Activated naive CD8-positive, alpha-beta T cell treated with anti-CD3 and anti-CD28 coated beads, Interleukin-2, amount 50 U/mL, for 24 hours (primary cell): ENCODE measurements at regions not wholly inside any gene's neighbourhood (a gene's known extent, or its start where the extent isn't known, plus 50 kb on each side); places are given as distances from the start of the nearest gene placed in this dataset.

Experiments
- ATAC-seq: fragments of 150-1000 bp; cut with Tn5 transposase; one replicate; pipeline ENCODE4 v1.10.0; 2021
- DNase-seq: peaks from one replicate; pipeline ENCODE4 v3.0.0; 2021
- H3K27ac Mint-ChIP-seq: one replicate; pipeline ENCODE4 v1.8.0; 2021; ENCODE audit warnings: mild to moderate bottlenecking, mixed read lengths
- H3K27me3 Mint-ChIP-seq: one replicate; pipeline ENCODE4 v1.8.0; 2021; ENCODE audit warnings: mixed read lengths
- H3K36me3 Mint-ChIP-seq: one replicate; pipeline ENCODE4 v1.8.0; 2021; ENCODE audit warnings: low read depth, mixed read lengths
- H3K4me1 Mint-ChIP-seq: one replicate; pipeline ENCODE4 v1.8.0; 2021; ENCODE audit warnings: mixed read lengths
- H3K4me3 Mint-ChIP-seq: one replicate; pipeline ENCODE4 v1.8.0; 2021; ENCODE audit warnings: mild to moderate bottlenecking, moderate library complexity, mixed read lengths
- H3K9me3 Mint-ChIP-seq: one replicate; pipeline ENCODE4 v1.8.0; 2021; ENCODE audit warnings: mixed read lengths

DNA sequence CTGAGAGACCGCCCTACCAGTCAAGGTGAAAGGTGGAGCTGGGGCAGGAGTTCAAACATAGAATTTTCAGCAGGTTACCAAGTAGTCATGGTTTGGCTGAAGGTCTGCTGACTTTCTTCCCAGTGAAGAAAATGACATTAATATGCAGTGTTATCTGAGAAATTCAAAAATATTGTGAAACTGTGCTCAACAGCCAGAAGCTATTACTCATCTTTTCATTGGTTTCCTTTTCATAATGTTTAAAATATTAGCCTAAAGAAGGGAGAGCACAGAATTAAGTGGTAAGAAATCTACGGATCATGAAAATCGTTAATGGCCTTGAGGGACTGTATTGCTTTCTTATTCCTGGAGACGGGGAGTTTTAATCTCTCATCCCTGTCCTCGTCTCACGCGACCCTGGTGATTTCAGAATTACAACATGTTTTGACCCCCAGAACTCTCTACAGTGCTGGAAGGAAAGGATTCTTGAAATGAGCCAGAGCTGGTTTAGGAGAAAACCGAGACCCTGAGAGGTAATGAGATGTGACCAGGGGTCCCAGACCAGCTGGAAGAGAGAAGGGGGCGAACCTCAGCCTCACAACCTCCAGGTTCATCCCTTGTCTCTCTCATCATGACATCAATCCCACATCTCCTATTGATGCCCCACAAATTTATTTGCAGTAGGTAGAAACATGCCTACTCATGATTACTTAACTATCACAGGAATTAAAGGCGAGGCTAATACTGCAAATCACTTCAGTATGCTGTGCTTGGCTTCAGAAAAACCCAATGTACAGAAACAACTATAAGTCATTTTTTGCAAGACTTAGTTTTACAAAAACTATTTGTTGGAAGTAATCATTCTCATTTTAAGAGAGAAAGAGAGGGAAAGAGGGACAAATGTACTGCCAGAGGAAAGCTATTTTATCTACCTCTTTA is 209.5 kb downstream of the FNDC1 start:
- Mint-ChIP-seq H3K4me3 (no peak overlapping the region), H3K4me1 (no peaks in the 10 kb centered on the region), H3K27ac (no peak overlapping the region), H3K9me3 (no peaks in the 10 kb centered on the region), H3K36me3 (no peaks in the 10 kb centered on the region), H3K27me3 (peaks cover 4% of the 10 kb centered on the region)
- ATAC-seq (no peak), DNase-seq (no peak)

DNA sequence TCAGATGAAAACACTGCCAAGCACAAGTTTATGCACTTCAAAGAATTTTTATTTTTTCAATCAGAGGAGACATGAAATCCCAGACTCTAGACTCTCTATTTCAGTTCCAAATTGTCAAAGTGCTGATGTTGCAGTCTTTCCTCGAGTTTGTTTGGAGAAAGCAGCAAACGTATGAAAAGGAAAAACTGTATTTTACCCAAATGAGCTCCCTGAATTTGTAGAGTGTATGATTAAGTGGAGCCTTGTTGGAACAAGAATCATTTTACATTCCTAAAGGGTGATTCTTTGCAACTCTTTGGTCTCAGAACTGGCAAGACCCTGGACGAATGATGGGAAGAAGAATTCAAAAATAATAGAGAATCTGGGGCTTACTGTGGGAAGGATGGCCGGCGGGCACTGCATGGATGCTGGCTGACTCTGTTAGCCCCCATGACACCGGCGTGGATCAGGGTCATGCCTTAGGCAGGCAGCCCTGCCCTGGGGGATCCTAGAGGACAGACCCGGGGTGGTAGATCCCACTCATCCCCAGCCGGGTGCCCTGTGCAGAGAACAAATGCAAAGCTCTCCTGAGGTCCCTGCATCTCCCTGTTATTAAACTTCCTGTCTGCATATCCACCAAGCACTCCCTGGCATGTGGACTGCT is 207.4 kb downstream of the FNDC1 start:
- Mint-ChIP-seq H3K4me3 (no peak overlapping the region), H3K27me3 (peaks cover 4% of the 10 kb centered on the region), H3K27ac (no peak overlapping the region), H3K36me3 (no peaks in the 10 kb centered on the region), H3K4me1 (no peaks in the 10 kb centered on the region), H3K9me3 (no peaks in the 10 kb centered on the region)
- DNase-seq (no peak), ATAC-seq (no peak)

DNA sequence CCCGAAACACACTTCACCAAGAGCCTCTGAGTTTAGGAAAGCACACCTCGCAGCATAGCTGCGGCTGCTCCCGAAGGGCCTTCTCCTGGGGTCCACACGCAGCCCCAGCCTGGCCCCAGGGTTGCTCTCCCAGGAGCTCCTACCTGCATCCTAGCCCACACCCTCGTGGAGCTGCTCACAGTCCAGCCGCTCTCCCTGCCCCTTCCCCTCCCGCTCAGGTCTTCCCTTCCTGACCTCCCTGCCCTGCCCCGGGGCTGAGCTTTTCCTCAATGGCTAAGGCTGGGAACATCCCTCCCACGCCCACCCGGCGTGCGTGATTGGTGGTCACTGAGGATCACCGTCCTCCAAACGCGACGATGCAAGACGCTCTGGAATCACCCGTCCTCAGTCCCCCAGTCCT is 205.8 kb downstream of the FNDC1 start:
- Mint-ChIP-seq H3K36me3 (no peaks in the 10 kb centered on the region), H3K9me3 (peaks cover 10% of the 10 kb centered on the region), H3K4me1 (no peaks in the 10 kb centered on the region), H3K27me3 (peaks cover 4% of the 10 kb centered on the region), H3K27ac (no peak overlapping the region), H3K4me3 (no peak overlapping the region)
- ATAC-seq (no peak), DNase-seq (no peak)

DNA sequence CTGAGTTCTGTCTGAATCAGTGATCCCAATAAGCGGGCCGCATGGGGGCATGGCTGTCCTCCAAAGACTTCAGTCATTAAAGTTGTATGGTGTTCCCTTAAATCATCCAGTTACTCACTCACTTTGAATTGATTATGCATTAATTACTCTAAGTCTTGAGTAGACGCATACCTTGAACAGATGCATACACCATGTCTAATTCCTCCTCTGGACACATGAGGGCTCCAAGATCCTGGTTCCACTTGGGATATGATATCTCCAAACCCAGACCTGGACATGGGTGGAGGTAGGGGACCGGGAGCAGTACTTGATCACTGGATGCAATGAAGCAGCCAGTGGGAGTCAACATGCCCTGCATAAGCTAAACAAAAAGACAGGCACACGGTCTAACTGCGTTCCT is 204.5 kb downstream of the FNDC1 start:
- no peak overlapping the region for H3K4me3 Mint-ChIP-seq

DNA sequence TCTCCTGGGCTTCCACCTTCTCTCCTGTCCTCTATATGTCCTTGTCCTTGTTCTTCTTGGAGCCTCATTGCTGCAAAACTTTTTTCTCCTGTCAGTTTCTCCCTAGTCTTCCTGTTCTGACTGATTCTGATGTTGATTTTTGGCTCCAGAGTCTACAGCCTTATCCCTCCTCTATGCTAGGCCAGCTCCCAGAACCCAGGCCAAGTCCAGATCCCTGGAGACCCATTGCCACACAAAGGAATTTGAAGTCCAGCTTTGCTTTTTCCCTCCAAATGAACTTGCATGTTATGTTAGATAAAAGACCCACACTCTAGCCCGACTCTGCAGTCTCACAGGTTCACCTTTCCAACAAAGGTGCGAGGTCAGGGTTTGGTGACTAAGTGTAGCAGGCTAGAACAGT is 203.1 kb downstream of the FNDC1 start:
- Mint-ChIP-seq H3K9me3 (peaks cover 10% of the 10 kb centered on the region), H3K4me1 (no peaks in the 10 kb centered on the region), H3K4me3 (no peak overlapping the region), H3K27me3 (peaks cover 4% of the 10 kb centered on the region), H3K36me3 (no peaks in the 10 kb centered on the region), H3K27ac (no peak overlapping the region)
- ATAC-seq (no peak), DNase-seq (no peak)

More for the DNA sequence above, 204.5 kb downstream of the FNDC1 start:
- peaks cover 10% of the 10 kb centered on the region for H3K9me3 Mint-ChIP-seq
- DNase-seq, result no peak
- H3K27me3 Mint-ChIP-seq, result peaks cover 4% of the 10 kb centered on the region
- H3K27ac Mint-ChIP-seq, result no peak overlapping the region
- no peaks in the 10 kb centered on the region for H3K36me3 Mint-ChIP-seq
- no peaks in the 10 kb centered on the region for H3K4me1 Mint-ChIP-seq
- ATAC-seq, result no peak

DNA sequence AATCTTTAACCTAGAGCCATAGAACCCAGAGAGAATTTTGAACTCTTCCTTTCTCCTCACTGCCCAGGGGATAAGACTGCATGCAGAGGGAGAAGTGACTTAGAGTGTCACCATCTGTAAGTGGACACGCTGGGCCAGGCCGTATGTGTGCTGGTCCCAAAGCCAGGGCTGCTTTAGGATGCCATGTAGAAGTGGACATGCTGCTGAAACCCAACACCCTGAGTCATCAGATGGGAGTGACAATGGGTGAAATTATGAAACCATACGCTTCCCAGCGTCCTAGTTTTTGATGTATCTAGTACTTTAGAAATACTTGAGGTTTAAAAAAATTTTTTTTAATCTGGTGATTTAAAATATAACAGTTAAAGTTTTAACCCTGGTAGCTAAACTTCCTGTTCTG is 191.1 kb downstream of the FNDC1 start:
- DNase-seq, result no peak
- ATAC-seq, result no peak
- H3K9me3 Mint-ChIP-seq, result no peaks in the 10 kb centered on the region
- H3K36me3 Mint-ChIP-seq, result no peaks in the 10 kb centered on the region
- no peak overlapping the region for H3K27ac Mint-ChIP-seq
- no peak overlapping the region for H3K4me3 Mint-ChIP-seq
- H3K4me1 Mint-ChIP-seq, result no peaks in the 10 kb centered on the region
- peaks cover 2% of the 10 kb centered on the region for H3K27me3 Mint-ChIP-seq

DNA sequence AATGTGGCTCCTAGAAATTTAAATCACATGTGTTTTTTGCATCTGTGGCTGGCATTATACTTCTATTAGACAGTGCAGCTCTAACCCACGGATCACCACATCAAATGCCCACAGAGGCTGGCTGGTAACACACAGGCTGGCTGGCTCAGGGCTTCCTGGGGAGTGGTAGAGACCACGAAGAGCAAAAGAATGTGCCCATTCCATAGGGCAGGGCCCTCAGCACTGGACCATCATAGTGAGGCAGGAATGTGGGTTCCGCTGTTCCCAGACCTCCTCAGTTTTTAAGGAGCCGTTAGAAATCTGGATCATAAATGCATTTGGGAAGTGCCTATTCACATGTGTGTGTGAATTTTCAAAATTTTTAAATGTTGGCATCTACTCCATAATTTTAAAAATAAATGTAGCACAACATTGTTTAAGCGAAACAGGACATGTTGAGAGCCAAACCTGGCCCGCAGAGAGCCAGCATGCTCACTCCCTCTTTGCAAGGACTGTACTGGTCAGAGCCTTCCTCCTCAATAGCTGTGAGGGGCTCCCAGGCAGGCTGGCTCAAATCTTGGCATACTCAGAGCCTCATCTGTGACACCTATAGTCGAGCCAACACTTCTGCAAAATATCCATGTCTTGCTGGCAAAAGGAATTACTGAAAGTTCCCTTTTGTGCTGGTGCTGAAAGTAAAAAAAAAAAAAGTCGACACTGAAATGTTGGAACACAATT is 190.5 kb downstream of the FNDC1 start:
- no peak for DNase-seq
- no peaks in the 10 kb centered on the region for H3K36me3 Mint-ChIP-seq
- H3K4me1 Mint-ChIP-seq, result no peaks in the 10 kb centered on the region
- H3K27ac Mint-ChIP-seq, result no peak overlapping the region
- peaks cover 2% of the 10 kb centered on the region for H3K27me3 Mint-ChIP-seq
- ATAC-seq, result no peak
- no peak overlapping the region for H3K4me3 Mint-ChIP-seq
- no peaks in the 10 kb centered on the region for H3K9me3 Mint-ChIP-seq

DNA sequence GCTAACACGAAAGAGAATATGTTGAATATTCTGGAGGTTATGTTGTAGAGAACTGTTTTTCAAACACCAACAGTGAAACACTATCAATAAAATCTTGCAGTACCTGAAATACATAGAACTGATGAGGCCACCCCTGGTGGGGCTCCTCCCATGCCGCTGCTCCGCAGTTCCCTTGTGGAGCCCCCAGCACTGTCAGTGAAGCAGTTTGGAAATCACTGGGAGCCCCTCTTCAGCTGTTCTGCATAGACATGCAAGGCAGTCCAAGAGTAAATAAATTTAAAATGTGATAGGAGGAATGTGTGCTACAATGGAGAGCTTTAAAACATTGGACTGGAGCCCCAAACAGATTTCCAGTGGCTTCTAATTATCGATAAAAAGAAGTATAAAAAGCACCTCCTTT is 189.4 kb downstream of the FNDC1 start:
- Mint-ChIP-seq H3K4me3 (no peak overlapping the region), H3K9me3 (no peaks in the 10 kb centered on the region), H3K4me1 (no peaks in the 10 kb centered on the region), H3K27me3 (peaks cover 2% of the 10 kb centered on the region), H3K36me3 (no peaks in the 10 kb centered on the region), H3K27ac (no peak overlapping the region)
- no peak for ATAC-seq
- no peak for DNase-seq

DNA sequence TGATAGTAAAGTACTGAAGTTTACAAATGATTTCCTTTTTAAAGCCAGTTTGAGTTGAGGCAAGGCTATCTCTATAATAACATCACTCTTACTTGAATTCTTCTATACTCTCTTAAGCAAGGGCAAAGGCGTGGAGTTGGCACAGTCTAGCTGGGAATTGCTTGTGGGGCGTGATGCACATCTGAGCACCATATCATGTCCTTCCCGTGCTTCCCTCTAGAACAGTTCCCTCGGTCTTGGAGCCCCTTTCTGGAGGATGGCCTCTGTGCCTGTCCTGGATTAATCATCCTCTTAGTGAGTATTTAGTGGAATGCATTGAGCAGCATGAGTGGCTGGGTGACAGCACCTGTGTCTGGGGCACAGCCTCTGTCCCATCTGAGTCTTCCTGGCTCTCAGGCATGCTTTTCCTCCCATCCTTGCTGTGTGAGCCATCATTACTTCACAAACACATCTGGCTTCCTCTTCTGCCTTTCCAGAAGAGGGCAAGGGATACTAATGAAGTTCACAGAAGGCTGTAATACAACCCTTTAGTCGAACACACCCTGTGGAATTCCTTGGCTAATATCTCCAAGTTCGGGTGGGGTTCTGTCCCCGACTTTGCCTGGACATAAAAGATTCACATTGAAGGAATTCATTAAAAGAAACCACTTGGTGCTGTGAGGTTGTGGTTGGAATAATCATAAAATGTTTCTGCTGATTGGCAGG is 188.2 kb downstream of the FNDC1 start:
- Mint-ChIP-seq H3K27me3 (peaks cover 2% of the 10 kb centered on the region), H3K4me3 (no peak overlapping the region), H3K27ac (no peak overlapping the region), H3K4me1 (no peaks in the 10 kb centered on the region), H3K9me3 (no peaks in the 10 kb centered on the region), H3K36me3 (no peaks in the 10 kb centered on the region)
- ATAC-seq, result no peak
- DNase-seq, result no peak

DNA sequence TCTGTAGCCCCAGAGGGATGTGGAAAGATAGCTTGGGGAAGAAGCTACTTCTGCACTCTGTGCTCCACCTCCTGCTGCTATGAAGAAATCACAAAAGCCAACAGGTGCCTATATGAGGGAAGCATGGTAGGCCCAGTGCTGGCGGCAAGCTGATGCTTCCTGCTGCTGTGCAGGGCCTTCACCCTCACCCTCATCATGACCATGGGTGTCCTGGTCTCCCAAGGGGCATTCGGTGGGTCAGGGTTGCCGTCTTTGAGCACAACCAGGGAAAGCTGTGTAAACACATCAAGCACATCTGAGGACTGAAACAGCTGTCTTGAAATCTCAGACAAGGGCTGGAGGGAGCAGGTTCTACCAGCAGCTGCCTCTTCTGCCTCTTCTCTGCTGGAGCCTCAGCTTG is 184.0 kb downstream of the FNDC1 start:
- H3K36me3 Mint-ChIP-seq, result no peaks in the 10 kb centered on the region
- peaks cover 5% of the 10 kb centered on the region for H3K27me3 Mint-ChIP-seq
- no peak for ATAC-seq
- DNase-seq, result no peak
- no peaks in the 10 kb centered on the region for H3K9me3 Mint-ChIP-seq
- no peaks in the 10 kb centered on the region for H3K4me1 Mint-ChIP-seq
- no peak overlapping the region for H3K27ac Mint-ChIP-seq
- no peak overlapping the region for H3K4me3 Mint-ChIP-seq

DNA sequence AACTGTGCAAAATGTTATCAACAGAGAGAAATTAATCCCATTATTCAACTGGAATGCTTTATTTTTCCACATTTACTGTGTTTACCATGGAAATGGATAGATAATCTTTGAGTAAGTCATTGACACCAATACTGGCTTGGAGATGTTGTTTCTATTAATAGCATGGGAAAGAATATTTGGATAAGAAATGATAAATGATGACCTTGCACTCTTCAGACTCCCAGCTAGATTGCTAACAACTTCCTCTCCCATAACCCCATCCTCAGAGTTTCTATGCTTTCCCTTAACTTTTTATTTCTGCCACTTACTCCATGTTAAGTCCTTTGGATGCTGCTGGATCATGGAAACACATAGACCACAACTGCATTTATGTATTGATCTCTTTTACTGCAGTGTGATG is 182.5 kb downstream of the FNDC1 start:
- Mint-ChIP-seq H3K9me3 (no peaks in the 10 kb centered on the region), H3K36me3 (no peaks in the 10 kb centered on the region), H3K4me1 (no peaks in the 10 kb centered on the region), H3K4me3 (no peak overlapping the region), H3K27me3 (peaks cover 5% of the 10 kb centered on the region), H3K27ac (no peak overlapping the region)
- DNase-seq (no peak), ATAC-seq (no peak)

DNA sequence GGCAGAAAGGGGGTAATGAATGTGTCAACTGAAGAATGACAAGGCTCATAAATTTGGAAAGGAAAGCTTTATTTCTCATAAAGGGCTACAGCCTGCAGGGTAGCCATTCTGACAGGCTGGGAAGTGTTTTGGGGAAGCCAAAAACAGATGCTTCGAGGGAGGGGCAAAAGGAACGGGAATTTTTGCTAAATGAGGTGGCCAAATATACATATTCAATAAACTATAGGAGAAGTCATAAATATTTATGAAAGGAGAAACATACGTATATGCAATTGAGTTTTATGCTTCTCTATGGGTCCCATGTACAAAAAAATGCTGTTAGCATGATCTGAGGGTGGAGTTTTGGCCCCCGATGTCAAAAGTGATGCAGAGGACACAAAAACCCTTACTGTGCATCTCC is 180.7 kb downstream of the FNDC1 start:
- no peaks in the 10 kb centered on the region for H3K4me1 Mint-ChIP-seq
- H3K27ac Mint-ChIP-seq, result no peak overlapping the region
- ATAC-seq (no peak), DNase-seq (no peak)
- no peaks in the 10 kb centered on the region for H3K9me3 Mint-ChIP-seq
- H3K4me3 Mint-ChIP-seq, result no peak overlapping the region
- no peaks in the 10 kb centered on the region for H3K36me3 Mint-ChIP-seq
- H3K27me3 Mint-ChIP-seq, result peaks cover 2% of the 10 kb centered on the region

DNA sequence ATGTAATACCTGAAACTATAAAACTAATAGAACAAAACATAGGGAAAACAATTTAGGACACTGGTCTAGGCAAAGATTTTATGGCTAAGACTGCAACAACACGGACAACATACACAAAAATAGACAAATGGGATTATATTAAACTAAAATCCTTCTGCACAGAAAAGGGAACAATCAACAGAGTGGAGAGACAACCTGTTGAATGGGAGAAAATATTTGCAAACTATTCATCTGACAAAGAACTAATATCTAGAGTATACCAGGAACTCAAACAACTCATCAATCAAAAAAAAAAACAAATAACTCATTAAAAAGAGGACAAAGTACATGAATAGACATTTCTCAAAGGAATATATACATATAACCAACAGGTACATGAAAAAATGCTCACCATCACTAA is 174.5 kb downstream of the FNDC1 start:
- H3K4me3 Mint-ChIP-seq, result no peak overlapping the region
- H3K4me1 Mint-ChIP-seq, result no peaks in the 10 kb centered on the region
- ATAC-seq (no peak), DNase-seq (no peak)
- peaks cover 19% of the 10 kb centered on the region for H3K9me3 Mint-ChIP-seq
- no peak overlapping the region for H3K27ac Mint-ChIP-seq
- H3K36me3 Mint-ChIP-seq, result no peaks in the 10 kb centered on the region
- peaks cover 16% of the 10 kb centered on the region for H3K27me3 Mint-ChIP-seq

DNA sequence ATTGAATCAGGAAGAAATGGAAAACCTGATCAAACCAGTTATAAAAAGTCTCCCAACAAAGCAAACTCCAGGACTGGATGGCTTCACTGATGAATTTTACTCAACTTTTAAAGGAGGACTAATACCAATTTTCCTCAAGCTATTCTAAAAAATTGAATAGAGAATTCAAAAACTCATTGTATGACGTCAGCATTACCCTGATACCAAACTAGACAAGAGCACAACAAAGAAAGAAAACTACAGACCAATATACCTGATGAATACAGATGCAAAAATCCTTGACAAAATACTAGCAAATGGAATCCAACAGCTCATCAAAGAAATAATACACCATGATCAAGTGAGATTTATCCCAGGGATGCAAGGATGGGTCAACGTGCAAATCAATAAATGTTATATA is 172.9 kb downstream of the FNDC1 start:
- ATAC-seq (no peak), DNase-seq (no peak)
- peaks cover 14% of the 10 kb centered on the region for H3K27me3 Mint-ChIP-seq
- no peak overlapping the region for H3K4me3 Mint-ChIP-seq
- peaks cover 27% of the 10 kb centered on the region for H3K9me3 Mint-ChIP-seq
- no peaks in the 10 kb centered on the region for H3K4me1 Mint-ChIP-seq
- H3K27ac Mint-ChIP-seq, result no peak overlapping the region
- H3K36me3 Mint-ChIP-seq, result no peaks in the 10 kb centered on the region
